Endothelial cell of umbilical vein (primary cell): ENCODE measurements at regions not wholly inside any gene's neighbourhood (a gene's known extent, or its start where the extent isn't known, plus 50 kb on each side); places are given as distances from the start of the nearest gene placed in this dataset.

ENCODE experiments used
- BruUV-seq: library from RNA; stranded (reverse); fragments of 400-500 nt; replicated peaks from 2 replicates; lab custom pipeline; 2021; lab: Mats Ljungman, UMichigan
- CTCF ChIA-PET: fragments of 300-600, 350-600 bp; sonication (Branson Sonifier 250); formaldehyde crosslinking; loops from one replicate; lab custom pipeline; 2021; ENCODE audit warnings: antibody characterized with exemption, inconsistent platforms; lab: Charles Lee
- POLR2A ChIA-PET: fragments of 300-600, 350-600 bp; sonication (Branson Sonifier 250); formaldehyde crosslinking; loops from one replicate; lab custom pipeline; 2021; ENCODE audit warnings: antibody characterized with exemption, inconsistent platforms; lab: Charles Lee
- DNase-seq: peaks from one replicate; pipeline ENCODE4 v3.0.0-alpha.2; 2011; ENCODE audit warnings: low read depth, low spot score
- FAIRE-seq: peaks from 2 replicates; lab custom pipeline; 2011; peaks lifted over from hg19 to GRCh38; lab: Jason Lieb, UNC
- H2AFZ ChIP-seq: 2 replicates; pipeline ENCODE4 v1.6.0; 2012; ENCODE audit warnings: low read depth, low read length, control low read depth, inconsistent platforms
- H3K27ac ChIP-seq: 2 replicates; pipeline ENCODE4 v1.5.1; 2011; ENCODE audit warnings: low read depth, mild to moderate bottlenecking, control low read depth, low read length, moderate library complexity; ENCODE audit not compliant: insufficient read depth
- H3K27me3 ChIP-seq, 2 experiments: 2 replicates each; pipeline versions ENCODE4 v1.6.0 to v1.6.1; 2011; ENCODE audit warnings: low read length in 2 of 2, mixed read lengths in 1 of 2; ENCODE audit not compliant: control insufficient read depth in 2 of 2, insufficient read depth in 2 of 2
- H3K36me3 ChIP-seq, 2 experiments: 2 replicates in 1 of 2; 3 replicates in 1 of 2; pipeline ENCODE4 v1.5.1; 2011; ENCODE audit warnings: low read length in 2 of 2, mild to moderate bottlenecking in 1 of 2, moderate library complexity in 1 of 2; ENCODE audit not compliant: control insufficient read depth in 2 of 2, insufficient read depth in 2 of 2; ENCODE audit errors: extremely low read depth in 1 of 2
- H3K4me1 ChIP-seq: 3 replicates; pipeline ENCODE4 v1.5.1; 2011; ENCODE audit warnings: mild to moderate bottlenecking, low read length; ENCODE audit not compliant: control insufficient read depth, insufficient read depth; ENCODE audit errors: extremely low read depth
- H3K4me2 ChIP-seq: 2 replicates; pipeline ENCODE4 v1.6.1; 2011; ENCODE audit warnings: low read length, control low read depth, mixed read lengths; ENCODE audit not compliant: insufficient read depth
- H3K4me3 ChIP-seq, 3 experiments: fragments of 200-600 bp in 1 of 3; sonication (generic), shearing (Covaris generic) in 1 of 3; replicated peaks in 1 of 3; 2 replicates each; pipeline ENCODE4 v1.5.1; 2011 to 2016; ENCODE audit warnings: control low read depth in 3 of 3, low read length in 3 of 3, mild to moderate bottlenecking in 2 of 3, inconsistent platforms in 1 of 3, low read depth in 1 of 3, moderate library complexity in 1 of 3; ENCODE audit not compliant: insufficient read depth in 1 of 3
- H3K79me2 ChIP-seq: 2 replicates; pipeline ENCODE4 v1.6.0; 2012; ENCODE audit warnings: low read length, inconsistent platforms; ENCODE audit not compliant: control insufficient read depth, insufficient read depth
- H3K9ac ChIP-seq: replicated peaks from 2 replicates; pipeline ENCODE3; 2011; ENCODE audit warnings: low read length, control low read depth; ENCODE audit not compliant: insufficient read depth; ENCODE audit errors: extremely low read depth
- H3K9me1 ChIP-seq: replicated peaks from 3 replicates; pipeline ENCODE4 v1.6.0; 2011; ENCODE audit warnings: mild to moderate bottlenecking, low read length; ENCODE audit not compliant: control insufficient read depth, insufficient read depth; ENCODE audit errors: extremely low read depth
- H3K9me3 ChIP-seq: replicated peaks from 2 replicates; pipeline ENCODE4 v1.5.1; 2012; ENCODE audit warnings: low read length, inconsistent platforms; ENCODE audit not compliant: control insufficient read depth, insufficient read depth
- H4K20me1 ChIP-seq: replicated peaks from 2 replicates; pipeline ENCODE3; 2011; ENCODE audit warnings: mild to moderate bottlenecking, low read length; ENCODE audit not compliant: control insufficient read depth, insufficient read depth; ENCODE audit errors: extremely low read depth
- EZH2 ChIP-seq: IDR thresholded peaks from 2 replicates; pipeline ENCODE4 v1.6.1; 2012; ENCODE audit warnings: borderline replicate concordance, low read depth, mild to moderate bottlenecking, moderate library complexity, low read length, inconsistent platforms; ENCODE audit not compliant: severe bottlenecking
- FOS ChIP-seq: IDR thresholded peaks from 2 replicates; pipeline ENCODE4 v1.6.1; 2011; ENCODE audit warnings: mild to moderate bottlenecking, low read length, moderate library complexity, borderline replicate concordance; ENCODE audit not compliant: insufficient read depth
- GATA2 ChIP-seq: IDR thresholded peaks from 2 replicates; pipeline ENCODE4 v1.7.0; 2011; ENCODE audit warnings: low read depth, mild to moderate bottlenecking, moderate library complexity, mixed read lengths, low read length; ENCODE audit not compliant: insufficient read length, insufficient read depth
- JUN ChIP-seq: IDR thresholded peaks from 2 replicates; pipeline ENCODE4 v1.6.1; 2011; ENCODE audit warnings: borderline replicate concordance, low read depth; ENCODE audit not compliant: insufficient read length, insufficient read depth
- MYC ChIP-seq: IDR thresholded peaks from one replicate; pipeline ENCODE4 v1.6.1; 2011; ENCODE audit warnings: mild to moderate bottlenecking, low read depth, low read length
- POLR2A ChIP-seq: IDR thresholded peaks from 2 replicates; pipeline ENCODE4 v1.6.1; 2012; ENCODE audit warnings: low read depth, mild to moderate bottlenecking, control low read depth, low read length
- POLR2AphosphoS5 ChIP-seq: IDR thresholded peaks from 2 replicates; pipeline ENCODE4 v1.6.1; 2012; ENCODE audit warnings: low read depth, mild to moderate bottlenecking, control low read depth, low read length, moderate library complexity; ENCODE audit not compliant: insufficient read depth
- dilution Hi-C: fragments of 300-500 bp; cut with MboI; formaldehyde crosslinking; loops from one replicate; pipeline ENCODE4 v1.15.0; 2019; ENCODE audit warnings: low sequenced_read_pairs; ENCODE audit not compliant: extremely low pct_ligation_motif_present
- intact Hi-C: fragments of 100-400 bp; cut with micrococcal nuclease; formaldehyde crosslinking; loops from one replicate; pipeline ENCODE4 v1.10.0; 2022
- TF ChIP-seq, protein P1 (sequence below): IDR thresholded peaks from 2 replicates; pipeline ENCODE4 v1.6.1; 2011; ENCODE audit not compliant: insufficient read depth, insufficient read length
- TF ChIP-seq, protein P2 (sequence below), 2 donors: IDR thresholded peaks; 1 replicate in 1 of 2; 2 replicates in 1 of 2; pipeline ENCODE4 v1.5.1; 2011; ENCODE audit warnings: low read length in 2 of 2, mild to moderate bottlenecking in 2 of 2, moderate library complexity in 2 of 2, control low read depth in 1 of 2, inconsistent platforms in 1 of 2, low read depth in 1 of 2; ENCODE audit not compliant: insufficient read depth in 1 of 2; ENCODE audit errors: extremely low read depth in 1 of 2

DNA sequence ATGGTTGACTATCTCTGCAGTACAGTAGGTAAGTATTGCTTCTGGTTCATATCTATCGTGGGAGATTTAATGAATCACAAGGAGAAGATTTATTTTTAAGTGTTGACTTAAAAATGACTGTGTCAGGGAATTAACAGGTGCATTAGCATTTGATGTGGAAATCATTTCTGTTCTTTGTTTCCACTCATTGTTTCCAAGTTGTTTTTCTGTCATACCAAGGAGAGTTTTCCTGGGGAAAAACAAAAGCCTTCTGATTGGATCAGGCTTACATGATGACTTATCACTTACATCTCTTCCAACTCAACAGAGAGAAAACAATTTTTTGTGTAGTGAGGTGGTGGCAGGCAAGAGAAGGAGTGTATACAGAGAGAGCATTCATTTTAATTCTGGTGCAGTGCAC is 686.4 kb downstream of the HTR1B start:
- no TSS peak for BruUV-seq
- DNase-seq, result peak; percentile 91
- intact Hi-C loops, result no loop called here

DNA sequence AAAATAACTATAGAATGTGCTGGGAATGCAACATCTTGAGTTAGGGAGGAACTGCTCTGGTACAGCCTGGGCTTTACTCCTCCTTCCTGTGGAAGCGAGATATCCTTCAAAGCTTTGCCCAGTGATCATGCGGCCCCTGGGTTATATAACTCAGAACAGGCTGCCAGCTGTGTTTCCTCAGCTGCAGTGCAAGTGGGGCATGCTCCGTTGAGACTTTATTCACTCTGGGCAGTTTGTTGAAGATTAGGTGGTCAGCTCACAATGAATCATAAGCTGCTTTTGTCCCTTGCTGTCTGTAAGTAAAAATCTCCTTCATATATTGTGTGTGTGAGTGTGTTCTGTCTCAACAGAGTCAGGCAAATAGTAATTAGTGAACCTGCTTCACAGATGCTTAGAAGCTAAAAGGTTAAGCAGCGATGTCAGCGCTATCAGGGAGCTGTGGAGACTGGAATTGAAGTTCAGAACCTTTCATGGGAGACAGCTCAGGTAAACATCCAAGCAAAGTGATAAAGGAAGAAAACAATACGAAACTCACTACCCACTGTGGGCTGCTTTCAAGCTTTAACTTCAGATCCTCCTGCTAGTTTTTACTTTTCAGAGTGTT is 688.4 kb downstream of the HTR1B start:
- no peak overlapping the region for H3K27ac ChIP-seq
- dilution Hi-C loops, result no loop called here
- H3K9me3 ChIP-seq, result no peaks in the 10 kb centered on the region
- ChIA-PET CTCF (no interaction called here), POLR2A (no interaction called here)
- H3K4me1 ChIP-seq, result no peaks in the 10 kb centered on the region
- H3K4me2 ChIP-seq, result no peak overlapping the region
- H3K4me3 ChIP-seq, result no peak overlapping the region
- no peak overlapping the region for H2AFZ ChIP-seq
- no peaks in the 10 kb centered on the region for H4K20me1 ChIP-seq
- FAIRE-seq (no peak), DNase-seq (peak; percentile 84)
- no TSS peak for BruUV-seq
- TF ChIP-seq MYC (no peak), POLR2A (no peak), GATA2 (no peak), EZH2 (no peak), JUN (no peak), FOS (no peak), POLR2AphosphoS5 (no peak)
- TF ChIP-seq, protein P1, sequence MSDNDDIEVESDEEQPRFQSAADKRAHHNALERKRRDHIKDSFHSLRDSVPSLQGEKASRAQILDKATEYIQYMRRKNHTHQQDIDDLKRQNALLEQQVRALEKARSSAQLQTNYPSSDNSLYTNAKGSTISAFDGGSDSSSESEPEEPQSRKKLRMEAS, result no peak
- TF ChIP-seq, protein P2, sequence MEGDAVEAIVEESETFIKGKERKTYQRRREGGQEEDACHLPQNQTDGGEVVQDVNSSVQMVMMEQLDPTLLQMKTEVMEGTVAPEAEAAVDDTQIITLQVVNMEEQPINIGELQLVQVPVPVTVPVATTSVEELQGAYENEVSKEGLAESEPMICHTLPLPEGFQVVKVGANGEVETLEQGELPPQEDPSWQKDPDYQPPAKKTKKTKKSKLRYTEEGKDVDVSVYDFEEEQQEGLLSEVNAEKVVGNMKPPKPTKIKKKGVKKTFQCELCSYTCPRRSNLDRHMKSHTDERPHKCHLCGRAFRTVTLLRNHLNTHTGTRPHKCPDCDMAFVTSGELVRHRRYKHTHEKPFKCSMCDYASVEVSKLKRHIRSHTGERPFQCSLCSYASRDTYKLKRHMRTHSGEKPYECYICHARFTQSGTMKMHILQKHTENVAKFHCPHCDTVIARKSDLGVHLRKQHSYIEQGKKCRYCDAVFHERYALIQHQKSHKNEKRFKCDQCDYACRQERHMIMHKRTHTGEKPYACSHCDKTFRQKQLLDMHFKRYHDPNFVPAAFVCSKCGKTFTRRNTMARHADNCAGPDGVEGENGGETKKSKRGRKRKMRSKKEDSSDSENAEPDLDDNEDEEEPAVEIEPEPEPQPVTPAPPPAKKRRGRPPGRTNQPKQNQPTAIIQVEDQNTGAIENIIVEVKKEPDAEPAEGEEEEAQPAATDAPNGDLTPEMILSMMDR (IDR thresholded peaks at IDR 0.05; ENCODE audit: extremely low read depth in 1 of 2, insufficient read depth in 1 of 2, low read depth in 1 of 2, low read length in 2 of 2), result no peak
- no peaks in the 10 kb centered on the region for H3K9me1 ChIP-seq
- no peak overlapping the region for H3K9ac ChIP-seq
- no peaks in the 10 kb centered on the region for H3K27me3 ChIP-seq
- H3K79me2 ChIP-seq, result no peaks in the 10 kb centered on the region
- intact Hi-C loops, result loop anchor here (5.0 kb wide), 1 partner anchor 682 kb away; no protein-coding TSS in a partner anchor
- H3K36me3 ChIP-seq, result no peaks in the 10 kb centered on the region

More for the DNA sequence above, 686.4 kb downstream of the HTR1B start:
- Histone ChIP-seq H3K36me3 (no peaks in the 10 kb centered on the region), H3K4me2 (no peak overlapping the region), H3K9ac (no peak overlapping the region), H3K27ac (no peak overlapping the region), H3K4me3 (no peak overlapping the region), H4K20me1 (no peaks in the 10 kb centered on the region), H2AFZ (no peak overlapping the region), H3K4me1 (no peaks in the 10 kb centered on the region), H3K79me2 (no peaks in the 10 kb centered on the region), H3K9me3 (no peaks in the 10 kb centered on the region), H3K9me1 (no peaks in the 10 kb centered on the region), H3K27me3 (no peaks in the 10 kb centered on the region)
- no peak for FAIRE-seq
- CTCF ChIA-PET, result interaction anchor here (1.5 to 2.4 kb wide), 2 partner anchors 9 to 94 kb away, joined by 3 to 6 read pairs; no protein-coding TSS in a partner anchor
- POLR2A ChIA-PET, result no interaction called here
- no peak for TF ChIP-seq MYC
- TF ChIP-seq JUN, result no peak
- TF ChIP-seq GATA2, result no peak
- no peak for TF ChIP-seq EZH2
- dilution Hi-C loops, result no loop called here
